GM12891 (cell line): ENCODE measurements at regions not wholly inside any gene's neighbourhood (a gene's known extent, or its start where the extent isn't known, plus 50 kb on each side); places are given as distances from the start of the nearest gene placed in this dataset.

Experiments
- POLR2A ChIP-seq: IDR thresholded peaks from 2 replicates; pipeline ENCODE4 v1.6.1; 2011; ENCODE audit warnings: low read depth, low read length, control low read depth
- SPI1 ChIP-seq: IDR thresholded peaks from 2 replicates; pipeline ENCODE4 v1.6.1; 2011; ENCODE audit warnings: low read depth, low read length, control low read depth

- TF ChIP-seq POLR2A: no peak
- TF ChIP-seq SPI1: no peak
Measured at GRCh38 chr11:134657631-134658030, 245.6 kb upstream of the B3GAT1 start.
